Heart right ventricle (tissue), 16 donors: ENCODE measurements at regions not wholly inside any gene's neighbourhood (a gene's known extent, or its start where the extent isn't known, plus 50 kb on each side); places are given as distances from the start of the nearest gene placed in this dataset.

Source experiments
- ATAC-seq, 8 donors: fragments of 200-7000 bp; cut with Tn5 transposase; one replicate each; pipeline ENCODE4 v1.9.1; 2020; ENCODE audit warnings: mild to moderate bottlenecking in 8 of 8, moderate library complexity in 8 of 8, moderate number of reproducible peaks in 1 of 8
- DNase-seq, 2 donors: peaks; one replicate each; pipeline ENCODE4 v3.0.0-alpha.2; 2020
- H3K27ac ChIP-seq, 10 donors: fragments of 200-600 bp; sonication (generic) in 2 of 10; one replicate each; pipeline versions ENCODE4 v1.5.0 to v1.8.0; 2020 to 2022; ENCODE audit warnings: mild to moderate bottlenecking in 3 of 10
- H3K27me3 ChIP-seq, 7 donors: fragments of 200-600 bp; one replicate each; pipeline ENCODE4 v1.8.0; 2021 to 2022; ENCODE audit warnings: mild to moderate bottlenecking in 2 of 7
- H3K36me3 ChIP-seq, 9 donors: fragments of 200-600 bp; sonication (generic) in 1 of 9; one replicate each; pipeline versions ENCODE4 v1.5.0 to v1.8.0; 2020 to 2022; ENCODE audit warnings: mild to moderate bottlenecking in 2 of 9
- H3K4me1 ChIP-seq, 9 donors: fragments of 200-600 bp; sonication (generic) in 1 of 9; one replicate each; pipeline versions ENCODE4 v1.5.0 to v1.8.0; 2020 to 2022; ENCODE audit warnings: mild to moderate bottlenecking in 4 of 9
- H3K4me3 ChIP-seq, 10 donors: fragments of 200-600 bp; sonication (generic) in 2 of 10; one replicate each; pipeline versions ENCODE4 v1.5.0 to v1.8.0; 2020 to 2022; ENCODE audit warnings: mild to moderate bottlenecking in 7 of 10, moderate library complexity in 2 of 10
- H3K9me3 ChIP-seq, 11 donors: fragments of 200-600 bp in 10 of 11; sonication (generic) in 2 of 11; one replicate each; pipeline versions ENCODE4 v1.5.0 to v1.8.0; 2013 to 2022; ENCODE audit warnings: mild to moderate bottlenecking in 2 of 11, control low read depth in 1 of 11, moderate library complexity in 1 of 11
- CTCF ChIP-seq, 9 donors: fragments of 200-600 bp; sonication (generic) in 2 of 9; IDR thresholded peaks; one replicate each; pipeline versions ENCODE4 v1.5.0 to v1.8.0; 2021 to 2022; ENCODE audit warnings: antibody characterized with exemption in 9 of 9, mild to moderate bottlenecking in 5 of 9, moderate library complexity in 1 of 9
- WGBS, 2 donors: extraction: QIAGEN DNeasy Blood & Tissue Kit; methylation state at CpG; one replicate each; pipeline ENCODE4 v1.1.7; 2013; ENCODE audit warnings: inconsistent platforms in 1 of 2; 5-methylcytosine and 5-hydroxymethylcytosine counted together
- intact Hi-C, 10 donors: fragments of 100-400 bp; cut with DNase I; formaldehyde crosslinking; loops; one replicate each; pipeline versions ENCODE4 v1.11.1 to v1.14.2; 2022
- donor health status: Arrhythmogenic right ventricular cardiomyopathy.
- donor health status: ischemic (EF 13 %, LVEDD 7.1; RV severe dilation, severe dysfunction).
- donor health status: healthy with polysubstance abuse.
- donor health status: DM: no; HTN: yes; CAD: no.
- donor health status: DM: no; HTN: no; CAD: no.
- donor health status: ischemic (EF 25% LVEDD 6.9; RV normal size, moderate dysfunction).
- donor health status: ischemic (EF 25% LVEDD 5.7; RV mildly dilated, moderate dysfunction).
- donor health status: healthy.
- donor health status: DM: yes; HTN: yes; CAD: no.
- donor health status: Ischemic cardiomyopathy.
- donor health status: ischemic (EF 35%, LVEDD 5.7; RV mildly dilated, moderate dysfunction).
- donor health status: nonischemic (EF 11% LVEDD 7.7; RV severe dilation, severe dysfunction).
- donor health status: DM: yes; HTN: yes; CAD: no.
- donor health status: PGD.
- donor health status: ischemic (EF 29% LVEDD 5.4; RV normal size, mild dysfunction).
- donor health status: nonischemic (EF 23%, LVEDD 6.1; RV moderate dilation, normal function).

- no peak for TF ChIP-seq CTCF (IDR thresholded peaks at IDR 0.05)
- ATAC-seq = no peak
- 53 to 64% methylated on average over 1 of the region's 1 CpG for WGBS, 2 donors
Observed at GRCh38 chr4:175281894-175282293, 363.7 kb downstream of the ADAM29 start.

GRCh38 chr4:175282407-175282806 lies 364.2 kb downstream of the ADAM29 start:
- H3K36me3 ChIP-seq = no peaks in the 10 kb centered on the region
- no peak for TF ChIP-seq CTCF (IDR thresholded peaks at IDR 0.05)
- H3K4me3 ChIP-seq = no peak overlapping the region
- no peaks in the 10 kb centered on the region for H3K27me3 ChIP-seq
- ATAC-seq (peak in 7 of 8 donors; percentile 38 to 90 (median 71)), DNase-seq (no peak)
- WGBS, 2 donors = 67 to 75% methylated on average over 9 of the region's 9 CpGs
- H3K27ac ChIP-seq = peak overlapping the region in 2 of 10 donors; percentile 11 to 39
- H3K9me3 ChIP-seq = peaks cover 0 to 3% (median 0%) of the 10 kb centered on the region in 11 donors
- H3K4me1 ChIP-seq = no peaks in the 10 kb centered on the region
- intact Hi-C loops = no loop called here

More at GRCh38 chr4:175281894-175282293, 363.7 kb downstream of the ADAM29 start:
- no peaks in the 10 kb centered on the region for H3K27me3 ChIP-seq
- no peak overlapping the region for H3K4me3 ChIP-seq
- no peak for DNase-seq
- no peaks in the 10 kb centered on the region for H3K4me1 ChIP-seq
- H3K27ac ChIP-seq = peak overlapping the region in 2 of 10 donors; percentile 11 to 39
- peaks cover 0 to 3% (median 0%) of the 10 kb centered on the region in 11 donors for H3K9me3 ChIP-seq
- H3K36me3 ChIP-seq = no peaks in the 10 kb centered on the region
- intact Hi-C loops = no loop called here

- H3K27me3 ChIP-seq = no peaks in the 10 kb centered on the region
- no peak overlapping the region for H3K27ac ChIP-seq
- no peak for TF ChIP-seq CTCF (IDR thresholded peaks at IDR 0.05)
- intact Hi-C loops = no loop called here
- H3K36me3 ChIP-seq = no peaks in the 10 kb centered on the region
- ATAC-seq (no peak), DNase-seq (no peak)
- 76 to 77% methylated on average over 3 of the region's 3 CpGs for WGBS, 2 donors
- no peaks in the 10 kb centered on the region for H3K4me1 ChIP-seq
- peaks cover 0 to 8% (median 0%) of the 10 kb centered on the region in 11 donors for H3K9me3 ChIP-seq
- no peak overlapping the region for H3K4me3 ChIP-seq
Observed at GRCh38 chr4:175290401-175290800, 372.2 kb downstream of the ADAM29 start.

- 72 to 80% methylated on average over 2 of the region's 2 CpGs for WGBS, 2 donors
- intact Hi-C loops = no loop called here
- no peaks in the 10 kb centered on the region for H3K36me3 ChIP-seq
- H3K27ac ChIP-seq = no peak overlapping the region
- peaks cover 0 to 5% (median 0%) of the 10 kb centered on the region in 11 donors for H3K9me3 ChIP-seq
- TF ChIP-seq CTCF (IDR thresholded peaks at IDR 0.05) = no peak
- H3K4me3 ChIP-seq = no peak overlapping the region
- ATAC-seq (no peak), DNase-seq (no peak)
- no peaks in the 10 kb centered on the region for H3K27me3 ChIP-seq
- peaks cover 0 to 5% (median 0%) of the 10 kb centered on the region in 9 donors for H3K4me1 ChIP-seq
Observed at GRCh38 chr4:175297965-175298565, 379.9 kb downstream of the ADAM29 start.
